OCI-LY3 (cell line): ENCODE measurements at regions not wholly inside any gene's neighbourhood (a gene's known extent, or its start where the extent isn't known, plus 50 kb on each side); places are given as distances from the start of the nearest gene placed in this dataset.

Experiments
- H2AFZ ChIP-seq: fragments of 200-600, 300-600 bp; shearing (Covaris generic); 2 replicates; pipeline ENCODE4 v1.6.0; 2014; ENCODE audit warnings: antibody characterized with exemption, low read depth, low read length
- H3K27ac ChIP-seq: fragments of 200-600, 300-600 bp; sonication (generic); 2 replicates; pipeline ENCODE4 v1.5.1; 2014; ENCODE audit warnings: mild to moderate bottlenecking, low read length, moderate library complexity, mixed read lengths
- H3K27me3 ChIP-seq: fragments of 200-600, 300-600 bp; sonication (generic); 2 replicates; pipeline ENCODE4 v1.6.1; 2014; ENCODE audit warnings: low read depth, low read length, mixed read lengths
- H3K36me3 ChIP-seq: fragments of 200-600, 300-600 bp; sonication (generic); replicated peaks from 2 replicates; pipeline ENCODE3; 2014; ENCODE audit warnings: low read depth, low read length, mixed read lengths
- H3K4me1 ChIP-seq: fragments of 300-600, 200-600 bp; sonication (generic); 2 replicates; pipeline ENCODE4 v1.6.1; 2014; ENCODE audit warnings: low read length, mixed read lengths
- H3K4me2 ChIP-seq: fragments of 200-600, 300-600 bp; sonication (generic); 2 replicates; pipeline ENCODE4 v1.6.1; 2014; ENCODE audit warnings: low read length, mixed read lengths
- H3K4me3 ChIP-seq: fragments of 300-600, 200-600 bp; sonication (generic); 2 replicates; pipeline ENCODE4 v1.5.1; 2014; ENCODE audit warnings: antibody characterized with exemption, mild to moderate bottlenecking, low read length, moderate library complexity
- H3K79me2 ChIP-seq: fragments of 300-600, 200-600 bp; shearing (Covaris generic); 2 replicates; pipeline ENCODE4 v1.6.1; 2014; ENCODE audit warnings: mild to moderate bottlenecking, low read length, mixed read lengths
- H3K9ac ChIP-seq: fragments of 300-600, 200-600 bp; shearing (Covaris generic); 2 replicates; pipeline ENCODE4 v1.6.0; 2014; ENCODE audit warnings: mild to moderate bottlenecking, low read length, moderate library complexity
- H3K9me3 ChIP-seq: fragments of 200-600, 300-600 bp; shearing (Covaris generic); 2 replicates; pipeline ENCODE4 v1.6.1; 2014; ENCODE audit warnings: low read length, mixed read lengths; ENCODE audit not compliant: insufficient read depth
- H4K20me1 ChIP-seq: fragments of 200-600, 300-600 bp; sonication (generic); 2 replicates; pipeline ENCODE4 v1.6.1; 2016; ENCODE audit warnings: low read length, mixed read lengths; ENCODE audit not compliant: insufficient read depth
- EZH2phosphoT487 ChIP-seq: fragments of 200-600 bp; shearing (Covaris generic); IDR thresholded peaks from 2 replicates; pipeline ENCODE4 v1.6.1; 2018; ENCODE audit warnings: antibody characterized with exemption, mixed run types, low read depth
- TF ChIP-seq, protein P1 (sequence below): fragments of 200-600, 300-600 bp; sonication (generic); IDR thresholded peaks from 2 replicates; pipeline ENCODE4 v1.5.1; 2014; ENCODE audit warnings: antibody characterized with exemption, low read length, low read depth

GRCh38 chr6:148678682-148679081 lies 68.1 kb upstream of the UST start:
- peaks cover 35% of the 10 kb centered on the region for H3K4me1 ChIP-seq
- no peak overlapping the region for H3K9ac ChIP-seq
- no peak for TF ChIP-seq EZH2phosphoT487
- TF ChIP-seq, protein P1, sequence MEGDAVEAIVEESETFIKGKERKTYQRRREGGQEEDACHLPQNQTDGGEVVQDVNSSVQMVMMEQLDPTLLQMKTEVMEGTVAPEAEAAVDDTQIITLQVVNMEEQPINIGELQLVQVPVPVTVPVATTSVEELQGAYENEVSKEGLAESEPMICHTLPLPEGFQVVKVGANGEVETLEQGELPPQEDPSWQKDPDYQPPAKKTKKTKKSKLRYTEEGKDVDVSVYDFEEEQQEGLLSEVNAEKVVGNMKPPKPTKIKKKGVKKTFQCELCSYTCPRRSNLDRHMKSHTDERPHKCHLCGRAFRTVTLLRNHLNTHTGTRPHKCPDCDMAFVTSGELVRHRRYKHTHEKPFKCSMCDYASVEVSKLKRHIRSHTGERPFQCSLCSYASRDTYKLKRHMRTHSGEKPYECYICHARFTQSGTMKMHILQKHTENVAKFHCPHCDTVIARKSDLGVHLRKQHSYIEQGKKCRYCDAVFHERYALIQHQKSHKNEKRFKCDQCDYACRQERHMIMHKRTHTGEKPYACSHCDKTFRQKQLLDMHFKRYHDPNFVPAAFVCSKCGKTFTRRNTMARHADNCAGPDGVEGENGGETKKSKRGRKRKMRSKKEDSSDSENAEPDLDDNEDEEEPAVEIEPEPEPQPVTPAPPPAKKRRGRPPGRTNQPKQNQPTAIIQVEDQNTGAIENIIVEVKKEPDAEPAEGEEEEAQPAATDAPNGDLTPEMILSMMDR, result no peak
- H3K27ac ChIP-seq, result peak overlapping the region; percentile 90
- no peaks in the 10 kb centered on the region for H4K20me1 ChIP-seq
- peak overlapping the region; percentile 31; the same call in 1 of the 2 replicates for H3K4me2 ChIP-seq
- peaks cover 27% of the 10 kb centered on the region; the same call in 1 of the 2 replicates for H3K9me3 ChIP-seq
- H3K79me2 ChIP-seq, result no peaks in the 10 kb centered on the region
- H3K4me3 ChIP-seq, result no peak overlapping the region
- no peaks in the 10 kb centered on the region for H3K27me3 ChIP-seq
- H2AFZ ChIP-seq, result no peak overlapping the region
- peaks cover 21% of the 10 kb centered on the region for H3K36me3 ChIP-seq

GRCh38 chr6:148681666-148682065 lies 65.2 kb upstream of the UST start:
- Histone ChIP-seq H4K20me1 (no peaks in the 10 kb centered on the region), H2AFZ (no peak overlapping the region), H3K27me3 (no peaks in the 10 kb centered on the region), H3K79me2 (no peaks in the 10 kb centered on the region), H3K27ac (no peak overlapping the region), H3K9ac (no peak overlapping the region), H3K4me2 (no peak overlapping the region), H3K4me1 (peaks cover 35% of the 10 kb centered on the region), H3K9me3 (peaks cover 11% of the 10 kb centered on the region; the same call in 1 of the 2 replicates), H3K4me3 (no peak overlapping the region), H3K36me3 (peaks cover 13% of the 10 kb centered on the region)
- TF ChIP-seq EZH2phosphoT487, result no peak
- TF ChIP-seq, protein P1, result no peak

DNA sequence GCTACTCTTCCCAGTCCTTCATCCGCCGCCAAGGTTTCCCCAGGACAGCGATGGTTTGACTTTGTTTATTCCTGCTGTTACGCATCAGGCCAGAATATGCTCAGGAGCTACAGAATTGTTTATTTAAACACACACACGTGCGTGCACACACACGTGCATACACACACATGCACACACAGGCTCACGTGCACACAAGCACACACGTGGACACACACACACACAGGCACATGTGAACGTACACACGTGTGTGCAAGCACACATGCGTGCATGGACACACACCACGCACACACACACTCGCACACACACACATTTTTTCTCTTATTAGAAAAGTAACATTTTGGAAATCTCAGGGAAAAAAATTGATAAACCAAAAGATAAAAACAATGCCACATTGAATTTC lies 64.6 kb upstream of the UST start:
- Histone ChIP-seq H3K9ac (no peak overlapping the region), H3K27me3 (no peaks in the 10 kb centered on the region), H4K20me1 (no peaks in the 10 kb centered on the region), H3K27ac (no peak overlapping the region), H3K4me3 (peak overlapping the region; percentile 5; the same call in 1 of the 2 replicates), H3K4me2 (peak overlapping the region; percentile 71), H3K36me3 (peaks cover 13% of the 10 kb centered on the region), H3K9me3 (peaks cover 11% of the 10 kb centered on the region; the same call in 1 of the 2 replicates), H3K79me2 (no peaks in the 10 kb centered on the region), H2AFZ (no peak overlapping the region), H3K4me1 (peaks cover 33% of the 10 kb centered on the region)
- TF ChIP-seq EZH2phosphoT487, result no peak
- TF ChIP-seq, protein P1, result no peak

DNA sequence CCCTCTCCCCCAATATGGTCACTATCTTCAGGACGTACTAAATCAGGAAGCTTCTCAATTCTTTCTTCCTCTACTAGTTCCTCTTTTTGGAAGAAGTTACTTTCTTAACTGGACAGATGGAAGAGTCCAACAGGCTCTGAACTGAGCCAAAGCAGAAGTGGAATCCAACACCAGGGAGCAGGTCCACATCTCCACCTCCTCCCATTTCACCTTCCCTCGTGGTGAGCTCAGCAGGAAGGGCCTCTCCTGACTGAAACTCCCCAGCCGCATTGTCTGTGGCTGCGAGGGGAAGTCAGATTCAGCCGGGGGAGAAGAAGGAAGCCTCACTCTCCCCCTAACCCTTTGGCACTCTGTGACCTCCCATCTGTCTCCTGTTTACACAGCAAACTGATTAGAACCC lies 63.8 kb upstream of the UST start:
- Histone ChIP-seq H2AFZ (peak overlapping the region; percentile 76; the same call in 1 of the 2 replicates), H3K27me3 (no peaks in the 10 kb centered on the region), H3K36me3 (peaks cover 13% of the 10 kb centered on the region), H3K27ac (peak overlapping the region; percentile 46; the same call in 1 of the 2 replicates), H3K9me3 (peaks cover 11% of the 10 kb centered on the region; the same call in 1 of the 2 replicates), H3K4me3 (peak overlapping the region; percentile 5; the same call in 1 of the 2 replicates), H3K4me2 (peak overlapping the region; percentile 71), H3K9ac (no peak overlapping the region; the same call in 1 of the 2 replicates), H4K20me1 (no peaks in the 10 kb centered on the region), H3K4me1 (peaks cover 26% of the 10 kb centered on the region), H3K79me2 (no peaks in the 10 kb centered on the region)
- TF ChIP-seq EZH2phosphoT487, result no peak
- TF ChIP-seq, protein P1, result no peak
